HepG2 (cell line): ENCODE measurements at regions not wholly inside any gene's neighbourhood (a gene's known extent, or its start where the extent isn't known, plus 50 kb on each side); places are given as distances from the start of the nearest gene placed in this dataset.

Experiments used
- ATAC-seq: fragments of 200-7000 bp; cut with Tn5 transposase; 3 replicates; pipeline ENCODE4 v1.9.1; 2020; ENCODE audit warnings: mild to moderate bottlenecking, moderate library complexity
- BruUV-seq: library from RNA; stranded (reverse); fragments of 400-500 nt; replicated peaks from 2 replicates; lab custom pipeline; 2021; lab: Mats Ljungman, UMichigan
- CTCF ChIA-PET: fragments of 300-600 bp; formaldehyde crosslinking; extraction: SDS; loops from one replicate; lab custom pipeline; 2021; ENCODE audit warnings: low total read pairs, inconsistent platforms, low intra/inter-chr PET ratio; lab: Yijun Ruan, JAX
- POLR2A ChIA-PET: fragments of 350-600 bp; sonication (Branson Sonifier 250); formaldehyde crosslinking; loops from one replicate; lab custom pipeline; 2020; ENCODE audit warnings: antibody characterized with exemption, inconsistent platforms; lab: Yijun Ruan, JAX
- DNase-seq: peaks from one replicate; pipeline ENCODE4 v3.0.0-alpha.2; 2015; ENCODE audit warnings: low spot score
- FAIRE-seq: peaks from 3 replicates; lab custom pipeline; 2011; peaks lifted over from hg19 to GRCh38; lab: Jason Lieb, UNC
- H2AFZ ChIP-seq: one replicate; pipeline ENCODE4 v1.6.1; 2011; ENCODE audit warnings: low read length, inconsistent platforms
- H3K27ac ChIP-seq: fragments of 300-600 bp; 3 replicates; pipeline ENCODE4 v1.8.0; 2011; ENCODE audit warnings: mixed run types, mild to moderate bottlenecking, mixed read lengths, low read length, inconsistent platforms; ENCODE audit not compliant: insufficient read depth; ENCODE audit errors: extremely low read length
- H3K27me3 ChIP-seq, 2 experiments: fragments of 200-600 bp in 1 of 2; 2 replicates in 1 of 2; 3 replicates in 1 of 2; pipeline versions ENCODE4 v1.6.0 to v1.8.0; 2011; ENCODE audit warnings: low read length in 2 of 2, mild to moderate bottlenecking in 2 of 2, moderate library complexity in 2 of 2, inconsistent platforms in 1 of 2; ENCODE audit not compliant: insufficient read depth in 2 of 2, control insufficient read depth in 1 of 2
- H3K36me3 ChIP-seq, 2 experiments: fragments of 200-600 bp in 1 of 2; replicated peaks in 1 of 2; 2 replicates in 1 of 2; 3 replicates in 1 of 2; pipeline versions ENCODE4 v1.5.1 to v1.8.0; 2011; ENCODE audit warnings: low read length in 2 of 2, inconsistent platforms in 1 of 2; ENCODE audit not compliant: insufficient read depth in 2 of 2, control insufficient read depth in 1 of 2
- H3K4me1 ChIP-seq: 2 replicates; pipeline ENCODE4 v1.5.1; 2012; ENCODE audit warnings: low read length, inconsistent platforms; ENCODE audit not compliant: insufficient read depth
- H3K4me2 ChIP-seq: 2 replicates; pipeline ENCODE4 v1.6.0; 2011; ENCODE audit warnings: low read depth, low read length, inconsistent platforms
- H3K4me3 ChIP-seq, 3 experiments: fragments of 200-600 bp in 1 of 3; sonication (generic), shearing (Covaris generic) in 1 of 3; replicated peaks in 1 of 3; 2 replicates each; pipeline ENCODE4 v1.5.1; 2011 to 2016; ENCODE audit warnings: low read length in 3 of 3, inconsistent platforms in 2 of 3, low read depth in 2 of 3, mild to moderate bottlenecking in 2 of 3, control low read depth in 1 of 3, mixed read lengths in 1 of 3; ENCODE audit not compliant: insufficient read depth in 1 of 3
- H3K79me2 ChIP-seq: one replicate; pipeline ENCODE4 v1.6.1; 2011; ENCODE audit warnings: low read length, inconsistent platforms; ENCODE audit not compliant: insufficient read depth
- H3K9ac ChIP-seq: 2 replicates; pipeline ENCODE4 v1.6.0; 2011; ENCODE audit warnings: mild to moderate bottlenecking, low read depth, low read length, inconsistent platforms; ENCODE audit not compliant: insufficient read depth
- H3K9me3 ChIP-seq: 2 replicates; pipeline ENCODE4 v1.5.1; 2012; ENCODE audit warnings: mild to moderate bottlenecking, low read length
- H4K20me1 ChIP-seq: 2 replicates; pipeline ENCODE4 v1.6.0; 2011; ENCODE audit warnings: inconsistent platforms, mild to moderate bottlenecking, low read length, moderate library complexity; ENCODE audit not compliant: insufficient read depth
- CREM ChIP-seq, 2 experiments: sonication (generic) in 1 of 2; formaldehyde crosslinking in 1 of 2; IDR thresholded peaks; 2 replicates each; pipeline versions ENCODE4 v1.4.0 to v1.6.1; 2016 to 2020; ENCODE audit warnings: antibody characterized with exemption in 1 of 2, mild to moderate bottlenecking in 1 of 2, missing genetic modification reagents in 1 of 2
- CSRNP1 ChIP-seq: sonication (generic); formaldehyde crosslinking; IDR thresholded peaks from 2 replicates; pipeline ENCODE4 v1.8.1; 2023; ENCODE audit warnings: mild to moderate bottlenecking, missing genetic modification reagents
- FUBP1 ChIP-seq: sonication (generic); formaldehyde crosslinking; IDR thresholded peaks from 2 replicates; pipeline ENCODE4 v1.5.1; 2020; ENCODE audit warnings: missing genetic modification reagents, mild to moderate bottlenecking, borderline replicate concordance
- IRF2 ChIP-seq: IDR thresholded peaks from 2 replicates; pipeline ENCODE4 v1.6.1; 2018; ENCODE audit warnings: missing genetic modification reagents, missing compliant biosample characterization
- JDP2 ChIP-seq: sonication (generic); formaldehyde crosslinking; IDR thresholded peaks from 2 replicates; pipeline ENCODE4 v1.8.1; 2022; ENCODE audit warnings: missing genetic modification reagents, borderline replicate concordance
- NCOA1 ChIP-seq: sonication (generic); formaldehyde crosslinking; IDR thresholded peaks from 2 replicates; pipeline ENCODE4 v1.9.0; 2021; ENCODE audit warnings: missing genetic modification reagents
- SKIL ChIP-seq: sonication (generic); formaldehyde crosslinking; IDR thresholded peaks from 2 replicates; pipeline ENCODE4 v1.8.0; 2022; ENCODE audit warnings: missing genetic modification reagents, mild to moderate bottlenecking, moderate library complexity, borderline replicate concordance
- TFDP1 ChIP-seq: IDR thresholded peaks from 2 replicates; pipeline ENCODE4 v1.6.1; 2016; ENCODE audit warnings: missing compliant biosample characterization, missing genetic modification reagents, borderline replicate concordance
- TRIM24 ChIP-seq: sonication (generic); formaldehyde crosslinking; IDR thresholded peaks from 2 replicates; pipeline ENCODE4 v1.8.0; 2022; ENCODE audit warnings: mild to moderate bottlenecking, missing genetic modification reagents
- ZHX1 ChIP-seq: sonication (generic); formaldehyde crosslinking; IDR thresholded peaks from 2 replicates; pipeline ENCODE4 v1.8.1; 2022; ENCODE audit warnings: low read depth, mild to moderate bottlenecking, missing genetic modification reagents
- ZNF121 ChIP-seq: sonication (generic); formaldehyde crosslinking; IDR thresholded peaks from 2 replicates; pipeline ENCODE4 v1.5.0; 2020; ENCODE audit warnings: mild to moderate bottlenecking, missing genetic modification reagents
- ZNF414 ChIP-seq: sonication (generic); formaldehyde crosslinking; IDR thresholded peaks from 2 replicates; pipeline ENCODE4 v1.5.0; 2020; ENCODE audit warnings: missing genetic modification reagents
- ZNF552 ChIP-seq: sonication (generic); formaldehyde crosslinking; IDR thresholded peaks from 2 replicates; pipeline ENCODE4 v1.9.0; 2022; ENCODE audit warnings: missing genetic modification reagents, mild to moderate bottlenecking, borderline replicate concordance
- ZSCAN22 ChIP-seq: sonication (generic); formaldehyde crosslinking; IDR thresholded peaks from 2 replicates; pipeline ENCODE4 v1.4.0; 2020; ENCODE audit warnings: mild to moderate bottlenecking, missing genetic modification reagents
- WGBS: methylation state at CpG from one replicate; pipeline ENCODE4 v1.1.6; 2017; ENCODE audit warnings: low lambda C conversion rate; 5-methylcytosine and 5-hydroxymethylcytosine counted together
- in situ Hi-C: cut with HindIII; loops from 2 replicates; pipeline ENCODE4 v1.10.0; 2017; ENCODE audit warnings: low pct_unique_long_range_greater_than_20kb; ENCODE audit not compliant: extremely low pct_ligation_motif_present
- intact Hi-C: fragments of 100-400 bp; cut with micrococcal nuclease; formaldehyde crosslinking; loops from one replicate; pipeline ENCODE4 v1.10.0; 2022; ENCODE audit not compliant: unreplicated experiment

GRCh38 chr19:30853036-30853435 is 480.9 kb downstream of the ZNF536 start:
- Histone ChIP-seq H3K4me1 (no peaks in the 10 kb centered on the region), H3K27me3 (no peaks in the 10 kb centered on the region), H3K9me3 (peaks cover 76% of the 10 kb centered on the region), H3K36me3 (no peaks in the 10 kb centered on the region), H3K9ac (no peak overlapping the region), H4K20me1 (no peaks in the 10 kb centered on the region), H3K4me2 (no peak overlapping the region), H3K79me2 (no peaks in the 10 kb centered on the region), H3K27ac (no peak overlapping the region), H3K4me3 (no peak overlapping the region), H2AFZ (no peak overlapping the region)
- in situ Hi-C loops (no loop called here), intact Hi-C loops (no loop called here)
- ChIA-PET CTCF (no interaction called here), POLR2A (no interaction called here)
- 34% methylated on average over 3 of the region's 3 CpGs for WGBS
- DNase-seq (no peak), FAIRE-seq (no peak), ATAC-seq (no peak)
- BruUV-seq: no TSS peak
- TF ChIP-seq JDP2 (no peak), IRF2 (CRISPR knock-in tag) (no peak), SKIL (CRISPR knock-in tag) (no peak), CSRNP1 (CRISPR knock-in tag) (no peak), ZSCAN22 (CRISPR knock-in tag) (no peak), ZNF121 (CRISPR knock-in tag) (no peak), TFDP1 (CRISPR knock-in tag) (no peak), ZNF552 (CRISPR knock-in tag) (no peak), CREM (IDR thresholded peaks at IDR 0.05) (no peak), CREM (CRISPR knock-in tag; IDR thresholded peaks at IDR 0.05) (no peak), TRIM24 (CRISPR knock-in tag) (no peak), ZNF414 (CRISPR knock-in tag) (no peak), FUBP1 (no peak), ZHX1 (no peak), NCOA1 (no peak)
